HG03460 (cell line): ENCODE measurements at regions not wholly inside any gene's neighbourhood (a gene's known extent, or its start where the extent isn't known, plus 50 kb on each side); places are given as distances from the start of the nearest gene placed in this dataset.

ENCODE experiments used
- ATAC-seq: cut with Tn5 transposase; IDR thresholded peaks from one replicate; pipeline ENCODE4 v1.9.1; 2021; ENCODE audit not compliant: unreplicated experiment

DNA sequence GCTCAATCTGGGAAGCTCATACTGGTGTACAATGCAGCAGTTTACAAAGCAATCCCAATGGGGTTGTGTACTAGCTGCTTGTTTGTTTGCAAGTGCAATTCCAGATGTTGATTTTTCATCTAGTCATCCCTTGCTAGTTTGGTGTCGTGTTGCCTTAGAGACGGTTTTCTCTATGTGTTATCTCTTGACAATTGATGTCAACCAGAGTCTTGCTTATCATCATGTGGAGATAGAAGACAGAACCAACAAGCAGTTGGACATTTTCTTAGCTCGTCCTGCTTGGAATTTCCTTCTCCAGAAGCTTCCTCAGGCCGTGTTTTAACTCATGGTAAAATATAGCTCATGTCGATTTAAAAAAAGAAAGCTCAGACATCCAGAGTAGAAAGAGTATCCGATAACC, 262.0 kb upstream of the KCNH8 start:
- no peak for ATAC-seq

DNA sequence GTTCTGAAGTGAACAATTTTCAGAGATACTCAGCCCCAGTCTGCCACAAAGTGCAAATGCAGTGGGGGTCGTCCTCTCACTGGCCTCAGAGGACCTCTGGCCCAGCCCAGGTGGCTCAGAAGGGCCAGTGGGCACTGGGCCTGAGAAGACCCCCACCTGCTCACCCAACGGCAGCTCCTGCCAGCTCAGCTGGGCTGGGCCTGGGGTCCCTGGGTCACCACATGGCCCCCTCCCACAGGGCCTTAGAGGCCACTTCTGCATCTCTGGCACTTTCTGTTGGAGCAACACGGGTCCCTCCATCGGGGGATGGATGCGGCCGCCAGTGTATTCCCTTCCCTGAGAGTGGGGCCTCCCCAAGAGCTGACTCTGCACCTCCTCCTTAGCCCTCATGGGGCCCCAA, 262.7 kb upstream of the KCNH8 start:
- ATAC-seq, result no peak

DNA sequence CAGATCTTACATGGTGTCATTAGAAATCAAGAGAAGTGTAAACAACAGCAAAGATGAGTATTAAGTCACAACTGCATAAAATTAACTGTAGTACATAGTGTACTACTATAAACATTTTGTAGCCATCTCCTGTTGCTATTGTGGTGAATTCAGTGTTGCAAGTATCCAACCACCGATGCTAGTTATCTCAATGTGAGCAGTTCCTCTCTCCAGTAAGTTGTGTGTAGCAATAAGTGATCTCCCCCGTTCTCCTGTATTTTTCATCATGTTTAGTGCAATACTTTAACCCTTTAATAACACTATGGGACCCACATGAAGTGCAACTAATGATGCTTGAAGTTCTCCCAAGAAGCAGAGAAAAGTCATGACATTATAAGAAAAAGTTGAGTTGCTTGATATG, 264.7 kb upstream of the KCNH8 start:
- no peak for ATAC-seq

DNA sequence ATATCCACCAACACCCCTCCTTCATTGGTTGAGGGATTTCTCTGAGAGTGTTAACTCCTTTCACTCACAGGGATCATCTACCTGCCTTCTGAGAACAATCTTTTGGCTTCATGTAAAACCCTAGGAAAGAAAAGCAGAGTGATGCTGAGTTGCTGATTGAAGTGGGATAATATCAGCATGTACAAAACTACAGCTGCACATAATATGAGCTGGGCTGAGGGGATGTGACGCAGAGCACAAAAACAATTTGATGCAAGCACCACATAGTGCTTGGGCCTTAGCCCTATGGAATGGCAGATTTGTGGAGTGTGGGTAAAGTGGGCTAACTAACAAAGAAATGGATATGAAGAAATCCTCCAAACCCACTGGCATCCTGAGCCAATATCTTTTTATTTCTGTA, 267.6 kb upstream of the KCNH8 start:
- ATAC-seq, result no peak

DNA sequence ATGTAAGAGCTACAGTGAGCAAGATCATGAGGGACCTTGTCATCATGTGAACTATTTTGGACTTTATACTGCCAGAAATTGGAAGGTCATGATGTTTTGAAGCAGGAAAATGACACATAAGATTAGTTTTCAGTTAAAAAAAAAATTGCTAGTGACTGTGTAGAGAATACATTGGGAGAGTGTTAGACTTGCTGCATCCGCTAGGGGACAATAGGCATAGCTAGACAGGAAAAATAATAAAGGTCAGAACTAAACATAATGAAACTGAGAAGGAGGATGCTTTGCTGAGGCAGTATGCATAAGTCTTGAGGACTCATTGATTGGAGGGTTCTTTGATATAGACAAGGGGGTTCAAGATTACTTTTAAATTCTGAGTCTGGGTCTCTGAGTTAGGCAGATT, 275.8 kb upstream of the KCNH8 start:
- no peak for ATAC-seq

DNA sequence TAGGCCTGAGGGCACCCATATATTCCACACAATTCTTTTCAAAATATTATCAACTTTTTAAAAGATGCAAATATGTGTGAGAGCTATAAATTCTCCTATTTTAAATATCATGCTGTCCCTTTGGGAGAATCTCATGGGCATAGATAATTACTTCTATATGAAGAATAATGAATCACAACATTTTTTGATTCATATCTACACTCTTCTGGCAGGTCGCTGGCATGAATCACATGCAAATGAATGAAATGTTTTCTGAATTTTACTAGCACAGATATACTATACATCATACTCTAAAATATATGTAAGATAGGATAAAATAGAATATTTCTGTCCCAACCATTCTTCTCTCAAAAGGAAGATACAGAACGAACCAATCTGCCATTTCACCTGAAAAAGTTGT, 277.7 kb upstream of the KCNH8 start:
- ATAC-seq, result no peak

DNA sequence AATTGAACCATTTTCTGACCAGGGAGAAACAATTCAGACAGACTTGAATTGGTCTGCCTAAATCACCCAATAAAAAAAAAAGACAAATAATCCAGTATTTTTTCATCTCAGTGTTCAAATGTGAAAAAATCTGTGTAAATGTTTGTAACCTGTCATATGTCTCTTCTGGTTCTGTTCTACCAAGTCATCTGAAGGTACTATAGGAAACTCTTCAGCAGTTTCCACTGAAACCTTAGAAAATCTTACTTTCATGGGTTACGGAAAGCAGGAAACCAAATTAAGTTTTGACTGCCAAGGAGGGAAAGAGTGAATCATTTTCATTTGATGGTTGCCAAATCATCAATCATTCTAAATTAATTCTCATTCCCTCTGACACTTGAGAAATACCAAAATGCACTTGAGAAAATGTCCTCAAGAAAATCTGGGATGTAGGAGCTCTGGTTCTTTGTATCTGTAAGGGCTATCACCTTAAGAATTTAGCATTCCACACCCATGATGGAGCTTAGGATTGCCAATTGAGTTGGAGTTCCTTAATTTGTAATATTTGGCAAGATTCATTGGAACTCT, 278.2 kb upstream of the KCNH8 start:
- ATAC-seq, result no peak

DNA sequence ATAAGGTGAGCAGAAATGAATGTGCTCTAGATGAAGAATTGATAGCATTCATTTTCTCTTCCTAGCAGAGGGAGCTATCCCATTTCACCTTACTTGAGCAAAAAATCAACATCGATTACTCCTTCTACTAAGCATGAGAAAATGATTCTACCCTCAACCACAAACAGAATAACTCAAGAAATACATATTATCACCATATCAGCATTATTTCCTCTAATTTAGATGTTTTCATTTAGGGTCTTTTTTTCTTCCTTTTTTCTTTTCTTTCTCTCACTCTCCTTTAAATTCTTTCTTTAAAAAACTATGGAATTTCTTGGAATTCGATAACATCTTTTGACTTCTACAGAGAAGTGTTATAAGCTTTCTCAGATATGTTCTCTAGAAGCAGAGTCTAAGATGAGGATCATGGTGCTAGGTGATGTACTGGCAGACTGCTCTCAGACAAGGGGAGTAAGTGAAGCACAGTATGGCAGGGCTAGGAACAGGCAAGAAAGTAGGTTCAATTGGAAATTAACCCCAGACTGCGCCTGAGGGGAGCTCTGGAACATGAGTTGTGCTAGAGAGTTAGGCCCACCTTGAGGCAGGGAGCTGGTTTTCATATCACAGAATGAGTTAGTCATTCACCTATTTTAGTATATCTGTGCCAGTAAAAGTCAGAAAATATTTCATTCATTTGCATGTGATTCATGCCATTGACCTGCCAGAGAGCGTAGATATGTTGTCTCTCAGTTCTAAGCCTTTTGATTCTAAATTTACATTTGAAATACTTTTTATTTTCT, 279.2 kb upstream of the KCNH8 start:
- ATAC-seq, result no peak

DNA sequence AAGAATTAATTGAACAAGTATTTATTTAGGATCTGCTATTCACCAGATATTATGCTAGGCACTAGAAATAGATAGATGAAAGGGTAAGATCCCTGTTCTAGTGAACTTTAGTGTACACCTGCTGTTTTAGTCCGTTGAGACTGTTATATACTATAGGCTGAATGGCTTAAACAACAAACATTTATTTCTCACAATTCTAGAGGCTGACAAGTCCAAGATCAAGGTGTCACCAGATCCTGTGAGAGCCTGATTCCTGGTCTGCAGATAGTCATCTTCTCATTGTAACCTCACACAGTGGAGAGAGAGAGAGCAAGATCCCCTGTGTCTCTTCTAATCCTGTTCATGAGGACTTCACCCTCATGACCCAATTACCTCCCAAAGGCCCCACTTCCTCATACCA, 281.4 kb upstream of the KCNH8 start:
- ATAC-seq, result no peak

DNA sequence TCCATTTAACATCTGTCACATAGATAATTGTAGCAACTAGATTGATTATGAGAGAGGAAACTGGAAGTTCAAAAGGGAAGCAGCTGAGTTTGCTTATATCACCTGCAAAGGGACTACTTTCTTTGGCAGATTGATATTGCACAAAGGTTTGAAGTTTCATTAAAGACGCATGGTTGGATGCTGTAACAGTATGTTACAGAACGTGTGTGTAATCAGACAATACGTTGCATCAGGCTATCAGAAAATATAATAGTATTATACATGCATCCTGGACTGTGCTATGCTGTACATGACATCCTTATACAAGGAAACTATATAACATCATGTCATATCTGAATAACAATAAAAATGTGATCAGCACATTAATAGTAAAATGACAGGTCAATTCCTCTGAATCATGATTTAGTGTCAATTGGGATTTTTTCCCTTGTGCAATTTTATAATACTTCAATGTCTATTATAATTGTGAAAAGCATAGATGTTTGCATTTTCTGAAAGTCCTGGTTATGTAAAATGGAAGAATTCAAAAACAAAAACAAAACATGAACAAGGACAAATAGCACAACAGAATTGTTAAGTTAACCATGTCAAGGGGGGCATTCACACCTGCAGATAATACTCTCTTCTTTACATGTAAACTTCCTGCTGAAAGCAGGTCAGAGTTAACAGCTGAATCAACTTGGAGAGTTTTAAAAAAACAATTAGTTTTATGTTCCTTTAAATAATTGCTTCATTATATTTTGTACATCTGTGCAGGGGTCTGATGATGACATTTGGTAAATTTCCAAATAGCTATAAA, 283.2 kb upstream of the KCNH8 start:
- no peak for ATAC-seq

DNA sequence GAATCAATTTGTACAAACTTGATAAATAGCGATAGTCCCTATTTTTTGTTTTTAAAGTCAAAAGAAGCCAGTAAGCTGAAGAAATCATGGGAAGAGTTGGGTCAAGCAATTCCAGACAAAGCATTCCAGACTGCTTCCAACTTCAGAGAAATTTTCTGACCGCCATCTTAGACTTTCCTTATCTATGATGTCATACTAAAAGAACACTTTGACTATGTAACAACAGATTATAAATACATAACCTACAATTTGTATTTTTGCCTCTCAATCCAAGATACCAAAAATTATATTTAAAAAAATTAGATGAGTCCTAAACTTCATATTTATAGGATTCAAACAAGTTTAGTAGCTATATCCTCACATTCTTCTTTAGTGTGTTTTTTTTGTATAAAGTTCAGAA, 286.2 kb upstream of the KCNH8 start:
- ATAC-seq, result no peak

DNA sequence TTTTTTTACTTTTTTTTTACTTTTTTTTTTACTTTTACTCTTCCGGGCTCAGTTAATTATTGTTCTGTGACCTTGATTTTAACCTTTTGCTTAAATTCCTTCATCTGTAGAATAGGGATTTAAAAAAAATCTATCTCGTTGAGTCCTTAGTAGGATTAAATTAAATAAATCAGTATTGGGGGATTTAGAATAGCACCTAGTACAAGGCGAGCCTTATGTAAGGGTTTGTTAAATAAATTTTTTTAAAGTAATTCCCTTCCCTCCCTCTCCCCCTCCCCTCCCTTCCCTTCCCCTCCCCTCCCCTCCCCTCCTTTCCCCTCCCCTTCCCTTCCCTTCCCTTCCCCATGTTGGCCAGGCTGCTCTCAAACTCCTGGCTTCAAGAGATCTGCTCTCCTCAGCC, 287.2 kb upstream of the KCNH8 start:
- ATAC-seq, result no peak

DNA sequence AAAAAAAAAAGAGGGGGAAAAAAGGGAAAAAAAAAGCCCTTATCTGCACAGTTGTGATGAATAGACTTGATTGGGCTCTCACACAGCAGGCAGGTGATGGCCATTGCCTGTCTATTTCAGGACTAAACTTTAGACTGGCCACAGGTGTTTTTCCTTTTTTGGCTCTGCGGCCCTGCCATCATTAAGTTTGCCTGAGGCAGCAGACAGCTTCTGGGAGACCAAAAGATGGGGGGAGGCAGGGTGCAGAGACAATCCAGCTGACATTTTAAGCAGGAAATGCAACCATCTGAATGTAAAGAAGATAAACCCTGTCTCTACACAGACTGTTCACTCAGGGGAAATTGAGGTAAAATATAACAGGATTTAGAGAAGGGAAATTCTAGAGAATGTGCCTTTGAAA, 295.0 kb upstream of the KCNH8 start:
- ATAC-seq, result no peak

DNA sequence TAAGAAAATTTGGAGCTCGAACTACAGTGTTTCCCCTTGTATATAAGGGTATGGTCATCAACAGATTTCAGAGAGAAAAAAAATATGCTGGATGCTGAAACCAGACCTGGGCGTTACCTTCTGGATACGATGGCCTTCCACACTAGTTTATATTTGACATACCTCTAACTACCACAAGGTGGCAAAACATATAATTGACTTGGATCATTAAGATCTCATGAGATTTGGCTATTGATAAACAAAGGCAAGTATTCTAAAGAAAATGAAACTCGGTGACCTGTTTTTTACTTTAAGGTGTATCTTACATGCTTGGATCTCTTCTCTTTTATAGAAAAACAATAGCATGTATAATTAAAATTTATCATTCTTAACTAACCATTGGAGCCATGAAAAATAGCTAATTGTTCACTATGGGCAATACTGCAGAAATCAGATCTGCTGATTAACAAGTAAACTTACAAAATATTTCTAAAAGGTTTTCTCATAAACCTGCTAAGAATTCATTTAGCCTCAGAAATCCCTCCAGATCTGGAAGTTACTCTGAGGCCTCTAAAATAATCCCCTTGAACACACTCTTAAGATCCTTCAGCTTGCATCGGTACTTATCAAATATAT, 300.6 kb upstream of the KCNH8 start:
- no peak for ATAC-seq

DNA sequence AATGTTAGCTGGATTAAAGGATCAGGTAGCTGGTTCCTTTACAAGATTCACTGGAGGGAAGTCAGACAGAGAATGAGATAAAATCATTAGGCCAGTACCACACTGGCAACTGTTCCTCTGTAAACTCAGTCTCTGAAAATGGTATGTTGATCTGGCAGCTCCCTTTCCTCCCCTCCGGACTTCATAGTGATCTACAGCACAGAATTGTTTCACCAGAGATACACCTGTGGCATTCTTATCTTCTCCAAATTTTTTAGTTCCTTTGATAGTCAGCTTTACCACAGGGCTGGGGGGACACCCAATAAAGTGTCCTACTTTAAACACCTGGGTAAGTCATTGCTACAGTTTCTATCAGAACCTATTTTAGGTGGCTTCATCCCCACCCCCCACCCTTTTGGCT, 304.3 kb upstream of the KCNH8 start:
- no peak for ATAC-seq

DNA sequence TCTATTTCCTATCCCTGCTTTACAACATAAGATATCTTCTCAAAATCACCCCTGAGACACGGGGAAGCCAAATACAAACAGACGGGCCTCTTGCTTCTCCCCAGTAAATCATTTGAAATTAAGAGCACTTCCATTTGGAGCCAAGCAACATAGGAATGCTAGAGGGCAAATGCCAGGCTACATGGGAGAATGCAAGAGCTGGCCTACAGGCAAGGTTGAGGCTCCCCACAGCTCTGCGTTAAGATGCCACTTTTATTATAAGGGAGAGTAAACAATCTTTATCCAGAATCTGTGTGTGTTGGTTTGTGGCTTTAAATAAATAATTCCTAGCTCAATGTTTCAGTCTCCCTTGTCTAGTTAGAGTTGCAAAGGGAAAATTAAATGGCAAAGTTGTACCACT, 305.1 kb upstream of the KCNH8 start:
- no peak for ATAC-seq

DNA sequence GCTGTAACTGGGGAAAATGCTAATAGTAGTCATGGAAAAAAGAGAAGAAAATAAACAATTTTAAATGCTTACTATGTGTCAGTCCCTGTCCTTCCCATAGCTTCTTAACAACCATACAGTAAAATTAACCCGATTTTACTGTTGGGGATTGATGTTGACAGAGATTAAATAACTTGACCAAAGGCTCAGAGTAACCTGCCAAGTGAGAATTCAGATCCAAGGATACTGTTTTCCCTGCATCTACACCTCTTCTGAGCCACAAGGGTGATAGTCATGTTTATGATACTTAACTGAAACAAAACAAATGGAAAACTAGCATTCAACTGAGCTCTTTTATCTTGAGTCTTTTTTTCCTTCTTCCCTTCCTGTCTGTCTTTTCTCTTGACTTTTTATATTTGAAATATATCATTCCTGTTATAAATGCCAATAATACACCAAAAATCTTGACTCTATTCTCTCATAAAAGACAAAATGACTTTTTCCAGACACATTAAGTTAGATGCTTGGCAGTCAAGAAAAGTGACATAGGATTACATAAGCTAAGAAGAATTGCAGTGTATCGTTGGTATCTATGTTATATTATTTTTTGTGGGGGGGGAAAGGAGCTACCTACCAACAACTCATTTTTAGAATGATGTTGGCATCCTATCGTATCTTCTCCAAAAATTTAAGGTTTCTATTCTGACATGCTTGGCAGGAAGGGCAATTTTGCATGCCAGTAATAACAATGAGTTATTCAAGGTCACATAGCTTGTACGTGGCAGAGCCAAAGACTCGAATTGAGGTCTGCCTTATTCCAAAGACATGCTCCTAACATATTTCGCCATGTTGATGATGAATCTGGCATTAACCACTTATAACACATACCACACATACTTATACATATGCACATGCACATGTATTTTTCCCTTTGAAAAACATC, 306.6 kb upstream of the KCNH8 start:
- ATAC-seq, result no peak

DNA sequence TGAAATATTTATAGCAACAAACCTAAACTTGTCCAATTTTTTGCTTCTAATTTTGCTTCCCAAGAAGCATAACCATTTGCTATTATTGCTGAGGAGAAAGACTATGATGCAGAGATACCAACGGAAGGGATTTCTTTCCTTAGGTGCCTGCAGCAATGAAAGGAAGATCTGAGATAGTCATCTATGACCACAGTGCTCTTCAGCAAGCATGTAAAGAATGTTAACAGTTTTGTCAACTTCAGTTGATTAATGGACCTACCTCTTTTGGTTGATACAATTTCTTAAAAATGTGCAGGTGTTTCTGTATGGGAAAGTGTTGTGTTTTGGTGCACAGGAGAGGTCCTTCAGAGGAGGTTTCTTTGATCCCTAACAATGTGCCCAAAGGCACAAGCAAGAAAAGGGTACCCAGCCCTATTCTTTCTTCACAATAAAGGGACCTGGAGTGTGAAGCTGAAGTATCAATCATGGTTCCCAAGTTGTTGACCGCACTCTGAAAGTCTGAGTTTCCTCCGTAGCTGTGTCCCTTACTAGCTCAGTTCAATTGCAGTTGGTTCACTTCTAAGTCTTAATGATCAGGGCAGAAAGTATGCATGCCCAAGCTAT, 307.7 kb upstream of the KCNH8 start:
- ATAC-seq, result no peak

DNA sequence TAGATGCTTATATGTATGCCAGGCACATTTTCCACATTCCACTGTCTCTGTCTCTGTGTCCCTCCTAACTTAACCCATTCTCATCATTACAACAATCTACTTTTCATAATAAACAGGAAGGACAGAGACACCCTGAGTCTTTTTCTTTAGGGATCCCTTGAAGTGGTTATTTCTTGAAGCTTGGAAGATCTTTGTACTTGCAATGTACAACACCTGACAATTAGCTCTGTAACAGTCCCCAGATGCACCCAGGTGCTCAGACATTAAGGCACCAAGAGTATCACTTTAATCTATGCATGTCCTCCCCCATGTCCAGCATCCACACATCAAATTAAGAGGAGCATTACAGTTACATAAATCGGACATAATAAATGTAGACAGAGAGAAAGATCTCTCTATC, 309.6 kb upstream of the KCNH8 start:
- ATAC-seq, result no peak

DNA sequence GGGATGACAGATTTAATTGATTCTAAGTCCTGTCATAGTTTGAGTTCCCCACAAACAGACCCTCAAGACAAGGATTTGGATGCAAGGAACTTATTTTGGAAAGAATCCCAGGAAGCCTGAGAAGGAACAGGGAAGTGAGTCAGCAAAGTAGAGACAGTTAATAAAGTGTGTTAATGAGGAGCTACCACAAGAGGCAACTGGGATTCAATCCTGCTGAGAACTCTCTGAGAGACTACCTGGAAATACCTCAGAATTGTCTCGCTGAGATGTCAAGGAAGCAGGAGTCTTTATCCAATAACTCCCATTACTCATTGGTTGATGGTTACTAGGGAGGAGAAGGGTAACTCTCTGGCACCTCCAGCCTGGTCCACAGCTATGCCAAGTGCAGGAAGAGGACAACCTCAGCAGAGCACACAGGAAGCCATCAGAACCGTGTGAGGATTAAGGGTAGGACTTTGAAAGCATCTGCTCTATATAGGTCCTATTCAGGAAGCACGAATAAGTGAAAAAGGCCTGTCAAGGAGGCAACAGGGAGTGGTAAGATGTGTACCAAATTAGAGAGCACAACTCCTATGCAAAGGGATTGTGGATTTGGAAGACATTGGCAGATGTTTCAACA, 311.1 kb upstream of the KCNH8 start:
- ATAC-seq, result no peak
